GM18498 (cell line): ENCODE measurements at regions not wholly inside any gene's neighbourhood (a gene's known extent, or its start where the extent isn't known, plus 50 kb on each side); places are given as distances from the start of the nearest gene placed in this dataset.

Experiments
- ATAC-seq: cut with Tn5 transposase; IDR thresholded peaks from one replicate; pipeline ENCODE4 v1.9.1; 2021; ENCODE audit warnings: mild to moderate bottlenecking, moderate library complexity; ENCODE audit not compliant: unreplicated experiment

DNA sequence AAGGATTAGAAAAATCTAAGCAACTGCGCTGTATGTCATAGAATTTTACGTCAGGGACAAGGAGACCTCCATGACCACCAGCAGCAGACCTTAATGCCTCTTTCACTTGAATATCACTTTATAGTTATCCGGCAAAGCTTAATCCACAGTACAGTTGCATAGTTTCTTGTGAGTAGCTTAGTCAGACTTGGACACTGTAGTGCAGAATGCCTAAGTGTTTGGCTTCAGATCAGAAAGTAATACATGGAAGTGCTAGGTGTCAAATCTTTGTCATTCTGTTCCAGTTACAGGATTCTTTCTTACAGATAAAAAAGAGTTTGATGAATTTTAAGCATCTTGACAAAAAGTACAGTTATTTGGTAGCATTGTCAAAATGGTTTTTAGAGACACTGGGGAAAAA, 239.9 kb upstream of the PAPPA start:
- ATAC-seq, result no peak

- ATAC-seq, result no peak
These were observed 239.3 kb upstream of the PAPPA start for GRCh38 chr9:115914291-115914690.

GRCh38 chr9:115921301-115921700, 232.3 kb upstream of the PAPPA start:
- no peak for ATAC-seq

DNA sequence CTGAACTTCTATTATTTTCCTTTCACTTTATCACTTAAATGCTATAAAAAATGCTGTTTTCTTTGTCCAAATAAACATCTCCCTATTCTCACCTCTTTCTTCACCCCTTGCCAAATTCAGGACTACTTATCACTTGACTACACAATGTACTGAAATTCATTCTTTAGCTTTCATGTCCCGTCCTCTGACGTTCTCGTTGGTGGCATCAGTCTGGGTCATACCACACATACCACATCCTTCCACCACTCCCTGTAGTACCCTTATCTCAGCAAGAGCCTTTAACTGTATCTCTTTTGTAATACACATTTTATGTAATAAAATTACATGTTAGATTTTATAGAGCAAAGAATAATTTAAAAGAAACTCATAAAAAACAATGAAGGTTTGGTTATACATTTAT, 231.1 kb upstream of the PAPPA start:
- no peak for ATAC-seq

GRCh38 chr9:115923410-115923809, 230.2 kb upstream of the PAPPA start:
- ATAC-seq, result no peak

- no peak for ATAC-seq
These were observed 229.5 kb upstream of the PAPPA start for GRCh38 chr9:115923903-115924668.

DNA sequence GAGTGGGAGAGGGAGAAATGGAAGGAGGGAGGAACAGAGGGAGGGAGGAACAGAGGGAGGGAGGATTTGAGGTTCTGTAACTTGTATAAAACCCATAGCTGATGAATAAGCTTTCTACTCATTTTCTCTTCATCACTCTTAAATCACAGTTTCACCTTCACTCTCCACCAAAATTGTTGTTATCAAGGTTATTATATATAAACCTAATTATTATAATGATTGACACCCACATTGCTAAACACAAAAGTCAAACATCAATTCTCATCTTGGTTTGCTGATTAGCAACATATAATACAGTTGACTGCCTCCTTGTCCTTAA, 229.0 kb upstream of the PAPPA start:
- ATAC-seq, result no peak

- ATAC-seq, result no peak
These were observed 228.2 kb upstream of the PAPPA start for GRCh38 chr9:115925424-115925823.

DNA sequence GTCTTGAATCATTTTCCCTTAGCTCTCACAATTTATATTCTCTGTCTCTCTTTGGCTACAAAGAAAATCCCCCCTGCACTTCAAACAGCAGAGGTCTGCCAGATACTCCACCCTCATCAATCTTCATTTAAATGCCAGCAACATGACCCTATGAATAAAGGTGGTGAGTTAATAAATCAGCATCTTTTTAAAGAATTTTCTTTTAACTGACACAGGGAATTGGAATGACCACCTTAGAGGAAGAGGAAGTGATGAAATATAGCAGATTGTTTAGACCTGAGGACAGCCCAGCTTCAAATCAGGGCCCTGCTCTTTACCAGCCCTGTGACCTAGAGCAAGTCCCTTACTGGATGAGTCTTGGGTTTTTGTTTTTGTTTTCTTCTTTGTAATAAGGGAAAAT, 223.1 kb upstream of the PAPPA start:
- no peak for ATAC-seq

DNA sequence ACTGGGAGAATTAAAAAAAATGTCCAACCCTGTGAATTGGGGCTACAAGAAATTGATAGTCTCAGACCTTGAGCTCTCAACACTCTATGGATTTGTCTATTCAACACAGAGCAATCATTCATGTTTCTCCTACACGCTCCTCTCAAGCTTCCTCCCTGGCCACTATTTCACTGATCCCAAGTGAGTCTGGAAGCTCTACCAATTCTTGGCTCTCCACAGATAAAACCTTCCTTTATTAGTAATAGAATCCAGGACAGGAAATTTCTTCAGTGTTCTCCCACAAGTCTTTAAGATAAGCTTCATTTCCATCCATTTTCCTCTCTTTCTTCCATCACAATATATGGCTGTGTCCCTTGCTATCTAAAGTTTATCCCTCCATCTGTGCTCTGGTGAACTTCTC, 215.1 kb upstream of the PAPPA start:
- no peak for ATAC-seq

GRCh38 chr9:115939065-115939765, 214.4 kb upstream of the PAPPA start:
- no peak for ATAC-seq

DNA sequence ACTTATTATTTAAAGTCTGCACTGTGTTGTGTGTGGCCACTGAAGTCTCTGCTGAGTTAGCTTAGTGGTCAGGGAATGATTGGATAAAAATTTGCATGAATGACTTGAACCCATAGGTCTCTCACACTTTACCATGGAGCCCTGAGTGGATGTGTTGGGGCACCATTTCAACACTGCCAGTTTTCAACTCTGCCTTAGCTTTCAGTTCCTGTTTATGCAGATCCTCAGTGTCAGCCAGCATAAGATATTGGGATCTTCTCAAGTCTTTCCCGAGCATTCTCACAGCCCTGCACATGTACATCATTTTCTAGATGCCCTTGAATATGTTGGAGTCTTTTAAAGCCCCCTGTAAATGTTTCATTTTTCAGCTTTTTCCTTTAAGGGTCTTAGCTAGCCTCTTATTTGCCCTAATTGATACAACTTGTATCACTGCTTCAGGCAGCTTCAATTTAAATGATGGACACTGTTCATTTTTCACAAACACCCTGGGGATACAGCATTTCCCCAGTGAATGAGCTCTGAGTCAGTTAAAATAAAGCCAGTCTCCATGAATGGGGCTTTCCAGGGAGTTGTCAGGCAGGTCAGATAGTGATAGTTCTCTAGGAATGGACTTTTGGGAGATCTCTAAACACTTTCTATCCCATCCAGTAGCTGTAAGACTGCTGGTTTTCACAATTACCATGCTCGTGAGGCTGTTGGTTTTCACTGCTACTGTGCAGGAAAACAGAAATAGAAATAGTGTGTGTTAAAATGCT, 211.9 kb upstream of the PAPPA start:
- no peak for ATAC-seq

DNA sequence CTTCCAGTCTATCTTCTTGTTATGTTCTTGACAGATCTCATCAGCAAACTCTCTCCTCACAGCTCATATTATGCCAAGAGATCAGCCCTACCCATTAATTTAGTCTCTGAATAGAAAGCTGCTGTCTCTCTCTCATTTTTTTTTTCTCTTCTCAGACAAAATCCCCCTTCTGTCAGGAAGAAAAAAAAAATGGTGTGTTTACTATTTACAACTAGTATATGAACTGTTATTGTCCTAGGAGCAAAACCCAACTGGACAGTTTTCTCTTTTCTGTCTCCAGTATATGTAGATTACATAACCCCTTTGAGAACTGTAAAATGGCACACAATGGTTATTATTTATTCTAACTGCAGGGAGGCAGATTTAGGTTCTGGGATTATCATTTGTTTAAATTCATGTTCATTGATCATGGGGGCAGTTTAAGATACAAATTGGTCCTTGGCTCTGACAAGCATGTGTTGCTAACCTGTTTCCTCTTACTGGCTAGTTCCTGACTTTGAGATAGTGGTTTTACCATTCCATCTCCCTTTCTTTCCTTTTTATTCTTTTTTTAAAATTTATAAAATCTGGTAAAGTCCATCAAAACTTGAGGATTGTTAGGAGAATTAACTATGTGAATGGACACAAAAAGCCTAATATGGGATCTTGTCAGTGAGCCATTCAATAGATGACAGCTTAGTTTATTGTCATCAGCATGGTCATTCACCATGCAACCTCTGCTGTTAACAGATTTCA, 210.0 kb upstream of the PAPPA start:
- no peak for ATAC-seq

GRCh38 chr9:115944166-115944948, 209.2 kb upstream of the PAPPA start:
- ATAC-seq, result no peak

- no peak for ATAC-seq
These were observed 208.6 kb upstream of the PAPPA start for GRCh38 chr9:115945009-115945431.

GRCh38 chr9:115946530-115946929, 207.1 kb upstream of the PAPPA start:
- ATAC-seq, result no peak

- no peak for ATAC-seq
These were observed 201.6 kb upstream of the PAPPA start for GRCh38 chr9:115951977-115952376.

- ATAC-seq, result no peak
These were observed 200.9 kb upstream of the PAPPA start for GRCh38 chr9:115952430-115953292.

DNA sequence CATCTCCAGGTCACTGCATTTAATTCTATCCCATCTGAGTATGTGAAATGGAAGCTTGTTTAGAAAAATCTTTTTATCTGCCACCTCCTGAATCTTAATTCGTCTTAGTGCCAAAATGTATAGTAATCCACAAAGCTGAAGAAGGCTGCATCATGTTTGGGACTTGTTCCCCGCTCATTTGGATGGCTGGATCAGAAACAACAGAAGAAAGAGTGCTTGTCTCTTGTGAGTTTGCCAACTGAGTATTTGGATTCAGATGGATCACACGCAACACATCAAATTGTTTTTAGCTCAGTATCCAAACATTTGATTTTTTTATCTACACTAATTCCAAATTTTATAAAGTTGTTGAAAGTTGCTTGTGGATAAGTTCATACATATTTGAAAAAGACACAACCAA, 197.2 kb upstream of the PAPPA start:
- no peak for ATAC-seq

DNA sequence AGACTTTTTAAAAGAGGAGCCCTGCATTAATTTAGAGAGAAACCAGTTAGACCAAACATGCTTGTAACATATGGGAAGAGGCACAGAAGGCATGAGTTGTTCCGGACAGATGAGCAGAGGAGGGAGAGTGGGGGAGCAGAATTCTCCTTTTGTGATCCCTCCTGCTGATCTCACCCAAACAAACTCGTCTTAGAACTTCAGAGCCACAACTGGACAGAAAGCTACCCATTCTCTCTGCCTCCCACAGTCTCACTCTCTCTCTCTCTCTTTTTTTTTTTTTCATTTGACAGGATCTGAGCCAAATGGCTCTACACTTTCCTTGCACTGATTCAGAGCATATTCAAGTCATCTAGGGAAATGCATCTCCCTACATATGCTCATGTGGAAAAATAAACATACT, 196.0 kb upstream of the PAPPA start:
- ATAC-seq, result no peak
